ENCODE measurements at regions not wholly inside any gene's neighbourhood (a gene's known extent, or its start where the extent isn't known, plus 50 kb on each side); places are given as distances from the start of the nearest gene placed in this dataset.
"Not testable (repeated sequence)": the region's sequence is repeated elsewhere in the genome, so short reads cannot be mapped to it uniquely, and the experiment has no call there.

DNA sequence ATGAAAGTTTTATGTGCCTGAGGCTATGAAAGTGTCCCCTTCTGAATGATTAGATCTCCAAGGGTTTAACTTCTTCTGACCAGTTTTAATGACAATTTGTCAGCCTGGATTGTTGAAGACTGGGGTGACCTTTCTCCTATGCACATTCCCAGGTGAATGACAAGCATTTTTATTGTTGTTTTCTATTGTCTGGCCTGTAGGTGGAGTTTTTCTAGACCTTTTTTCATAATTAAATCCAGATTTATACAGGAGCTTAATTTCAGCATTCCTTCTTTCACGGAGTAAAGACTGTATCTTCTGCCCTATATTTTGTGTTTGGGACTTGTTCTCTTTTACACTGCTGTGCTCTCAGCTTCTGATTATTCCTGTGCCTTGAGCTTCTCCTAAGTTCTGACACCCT is 125.0 kb upstream of the FAR2 start:
- DNase-seq: no peak
- Mint-ChIP-seq H3K4me3 (ENCODE audit: unreplicated experiment) (no peak overlapping the region), H3K27ac (ENCODE audit: unreplicated experiment) (peak overlapping the region; percentile 29), H3K9me3 (ENCODE audit: unreplicated experiment) (no peaks in the 10 kb centered on the region), H3K27me3 (ENCODE audit: unreplicated experiment) (no peaks in the 10 kb centered on the region), H3K4me1 (ENCODE audit: low read depth, unreplicated experiment) (peaks cover 12% of the 10 kb centered on the region), H3K36me3 (ENCODE audit: unreplicated experiment) (no peaks in the 10 kb centered on the region)
- TF ChIP-seq, protein P1, sequence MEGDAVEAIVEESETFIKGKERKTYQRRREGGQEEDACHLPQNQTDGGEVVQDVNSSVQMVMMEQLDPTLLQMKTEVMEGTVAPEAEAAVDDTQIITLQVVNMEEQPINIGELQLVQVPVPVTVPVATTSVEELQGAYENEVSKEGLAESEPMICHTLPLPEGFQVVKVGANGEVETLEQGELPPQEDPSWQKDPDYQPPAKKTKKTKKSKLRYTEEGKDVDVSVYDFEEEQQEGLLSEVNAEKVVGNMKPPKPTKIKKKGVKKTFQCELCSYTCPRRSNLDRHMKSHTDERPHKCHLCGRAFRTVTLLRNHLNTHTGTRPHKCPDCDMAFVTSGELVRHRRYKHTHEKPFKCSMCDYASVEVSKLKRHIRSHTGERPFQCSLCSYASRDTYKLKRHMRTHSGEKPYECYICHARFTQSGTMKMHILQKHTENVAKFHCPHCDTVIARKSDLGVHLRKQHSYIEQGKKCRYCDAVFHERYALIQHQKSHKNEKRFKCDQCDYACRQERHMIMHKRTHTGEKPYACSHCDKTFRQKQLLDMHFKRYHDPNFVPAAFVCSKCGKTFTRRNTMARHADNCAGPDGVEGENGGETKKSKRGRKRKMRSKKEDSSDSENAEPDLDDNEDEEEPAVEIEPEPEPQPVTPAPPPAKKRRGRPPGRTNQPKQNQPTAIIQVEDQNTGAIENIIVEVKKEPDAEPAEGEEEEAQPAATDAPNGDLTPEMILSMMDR (IDR thresholded peaks at IDR 0.05; ENCODE audit: partially characterized antibody, unreplicated experiment): peak; percentile 38

DNA sequence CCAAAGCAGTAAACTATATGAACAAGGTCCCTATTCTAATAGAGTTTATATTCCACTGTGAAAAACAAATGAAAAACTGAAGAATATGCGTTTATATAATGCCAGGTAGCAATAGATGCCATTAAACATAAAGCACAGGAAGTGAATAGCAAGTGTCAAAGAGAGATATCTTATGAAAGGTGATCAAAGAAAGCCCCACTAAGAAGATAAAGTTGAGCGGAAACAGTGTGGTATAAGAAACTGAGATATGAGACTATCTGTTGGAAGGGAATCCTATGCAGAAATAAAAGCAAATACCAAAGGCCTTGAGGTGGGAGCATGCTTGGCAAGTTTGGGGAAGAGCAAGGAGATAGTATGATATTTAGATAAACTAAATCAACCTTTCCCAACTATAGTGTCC is 123.1 kb upstream of the FAR2 start:
- no peak overlapping the region for H3K4me3 Mint-ChIP-seq (ENCODE audit: unreplicated experiment)
- no peak overlapping the region for H3K27ac Mint-ChIP-seq (ENCODE audit: unreplicated experiment)
- no peaks in the 10 kb centered on the region for H3K9me3 Mint-ChIP-seq (ENCODE audit: unreplicated experiment)
- TF ChIP-seq, protein P1 (IDR thresholded peaks at IDR 0.05; ENCODE audit: partially characterized antibody, unreplicated experiment): no peak
- no peaks in the 10 kb centered on the region for H3K27me3 Mint-ChIP-seq (ENCODE audit: unreplicated experiment)
- no peaks in the 10 kb centered on the region for H3K36me3 Mint-ChIP-seq (ENCODE audit: unreplicated experiment)
- H3K4me1 Mint-ChIP-seq (ENCODE audit: low read depth, unreplicated experiment): peaks cover 12% of the 10 kb centered on the region
- no peak for DNase-seq

DNA sequence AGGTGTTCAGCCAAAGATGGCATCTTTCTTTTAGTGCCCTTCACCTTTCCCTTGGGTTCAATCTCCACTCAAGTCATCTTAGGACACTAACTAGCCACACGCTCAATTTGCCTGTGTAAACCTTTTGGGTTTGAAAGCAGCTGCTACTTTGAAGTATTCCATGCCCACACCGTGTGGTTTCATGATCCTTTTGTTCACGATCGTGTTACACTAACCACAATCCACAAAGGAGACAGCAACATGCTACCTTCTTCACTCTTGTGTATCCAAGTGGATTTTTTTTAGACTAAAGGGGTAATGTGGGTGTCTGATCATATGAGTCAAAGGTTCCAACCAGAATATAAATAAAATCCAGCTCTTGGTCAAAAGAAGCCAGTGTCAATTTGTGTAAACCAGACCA is 122.7 kb upstream of the FAR2 start:
- Mint-ChIP-seq H3K4me1 (ENCODE audit: low read depth, unreplicated experiment) (peaks cover 12% of the 10 kb centered on the region), H3K36me3 (ENCODE audit: unreplicated experiment) (no peaks in the 10 kb centered on the region), H3K9me3 (ENCODE audit: unreplicated experiment) (no peaks in the 10 kb centered on the region), H3K27me3 (ENCODE audit: unreplicated experiment) (no peaks in the 10 kb centered on the region), H3K4me3 (ENCODE audit: unreplicated experiment) (no peak overlapping the region), H3K27ac (ENCODE audit: unreplicated experiment) (no peak overlapping the region)
- no peak for DNase-seq
- TF ChIP-seq, protein P1 (IDR thresholded peaks at IDR 0.05; ENCODE audit: partially characterized antibody, unreplicated experiment): no peak

DNA sequence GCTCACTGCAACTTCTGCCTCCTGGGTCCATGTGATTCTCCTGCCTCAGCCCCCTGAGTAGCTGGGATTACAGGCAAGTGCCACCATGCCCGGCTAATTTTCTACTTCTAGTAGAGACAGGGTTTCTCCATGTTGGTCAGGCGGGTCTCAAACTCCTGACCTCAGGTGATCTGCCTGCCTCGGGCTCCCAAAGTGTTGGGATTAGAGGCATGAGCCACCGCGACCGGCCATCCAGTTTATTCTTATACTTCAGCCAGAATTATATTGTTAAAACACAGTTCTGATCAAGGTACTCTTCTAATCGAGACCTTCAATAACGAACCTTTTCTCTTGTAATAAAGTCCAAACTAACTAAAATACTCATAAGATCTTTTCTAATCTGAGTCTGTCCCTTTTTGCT is 119.6 kb upstream of the FAR2 start:
- not testable (repeated sequence) for H3K27ac Mint-ChIP-seq (ENCODE audit: unreplicated experiment); H3K36me3 Mint-ChIP-seq (ENCODE audit: unreplicated experiment); H3K4me1 Mint-ChIP-seq (ENCODE audit: low read depth, unreplicated experiment); DNase-seq; H3K9me3 Mint-ChIP-seq (ENCODE audit: unreplicated experiment); H3K27me3 Mint-ChIP-seq (ENCODE audit: unreplicated experiment); H3K4me3 Mint-ChIP-seq (ENCODE audit: unreplicated experiment)

DNA sequence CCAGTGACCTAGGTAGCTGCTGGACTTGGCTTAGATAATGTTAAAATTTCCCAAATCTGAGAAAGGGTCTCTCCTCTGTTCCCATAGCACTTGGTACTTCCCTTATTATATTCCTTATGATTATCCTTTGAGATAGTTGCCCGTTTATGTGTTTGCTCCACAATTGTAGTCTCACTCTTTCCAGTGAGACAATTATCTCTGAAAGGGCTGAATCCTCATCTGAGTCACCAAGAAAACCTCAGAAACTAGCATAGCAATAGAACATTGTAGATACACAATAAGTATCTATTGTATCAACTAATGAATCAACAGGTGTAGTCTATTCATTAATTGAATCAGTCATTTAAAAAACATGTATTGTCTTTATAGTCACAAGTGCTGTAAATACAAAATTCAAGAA is 119.1 kb upstream of the FAR2 start:
- DNase-seq: no peak
- H3K4me3 Mint-ChIP-seq (ENCODE audit: unreplicated experiment): no peak overlapping the region
- no peaks in the 10 kb centered on the region for H3K9me3 Mint-ChIP-seq (ENCODE audit: unreplicated experiment)
- no peaks in the 10 kb centered on the region for H3K27me3 Mint-ChIP-seq (ENCODE audit: unreplicated experiment)
- no peaks in the 10 kb centered on the region for H3K4me1 Mint-ChIP-seq (ENCODE audit: low read depth, unreplicated experiment)
- TF ChIP-seq, protein P1 (IDR thresholded peaks at IDR 0.05; ENCODE audit: partially characterized antibody, unreplicated experiment): no peak
- H3K36me3 Mint-ChIP-seq (ENCODE audit: unreplicated experiment): no peaks in the 10 kb centered on the region
- H3K27ac Mint-ChIP-seq (ENCODE audit: unreplicated experiment): no peak overlapping the region

DNA sequence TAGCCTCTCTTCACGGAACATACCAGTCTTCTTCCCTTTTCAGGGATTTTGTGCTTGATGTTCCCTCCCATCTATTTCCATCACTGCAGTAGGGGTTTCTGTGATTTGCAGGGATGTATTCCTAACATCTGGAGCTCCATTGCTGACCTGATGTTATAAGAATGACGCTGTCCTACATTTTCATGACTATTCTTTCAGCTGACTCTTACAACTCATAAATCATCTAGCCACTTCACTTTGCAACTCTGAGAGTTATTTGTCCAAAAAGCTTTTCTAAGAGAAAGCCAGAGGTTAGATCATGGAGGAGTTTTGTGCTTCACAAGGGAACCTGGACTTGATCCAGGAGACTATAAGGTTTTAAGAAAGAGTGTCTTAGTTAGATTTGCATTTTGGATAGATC is 116.6 kb upstream of the FAR2 start:
- Mint-ChIP-seq H3K4me3 (ENCODE audit: unreplicated experiment) (no peak overlapping the region), H3K36me3 (ENCODE audit: unreplicated experiment) (no peaks in the 10 kb centered on the region), H3K27ac (ENCODE audit: unreplicated experiment) (no peak overlapping the region), H3K9me3 (ENCODE audit: unreplicated experiment) (no peaks in the 10 kb centered on the region), H3K4me1 (ENCODE audit: low read depth, unreplicated experiment) (no peaks in the 10 kb centered on the region), H3K27me3 (ENCODE audit: unreplicated experiment) (no peaks in the 10 kb centered on the region)
- no peak for DNase-seq
- TF ChIP-seq, protein P1 (IDR thresholded peaks at IDR 0.05; ENCODE audit: partially characterized antibody, unreplicated experiment): no peak

Data from glutamatergic neuron (in vitro differentiated cells).